ENCODE measurements at regions not wholly inside any gene's neighbourhood (a gene's known extent, or its start where the extent isn't known, plus 50 kb on each side); places are given as distances from the start of the nearest gene placed in this dataset.

- DNase-seq (ENCODE audit: low read depth), result no peak
- TF ChIP-seq CTCF (IDR thresholded peaks at IDR 0.05; ENCODE audit: control insufficient read depth, insufficient read depth, low read depth, low read length, missing control alignments), result no peak
- no peak overlapping the region for H3K4me3 ChIP-seq (ENCODE audit: control insufficient read depth, low read depth, low read length)
Measured at GRCh38 chr10:35758076-35758475, 116.0 kb upstream of the FZD8 start.

- no peak for TF ChIP-seq CTCF (IDR thresholded peaks at IDR 0.05; ENCODE audit: control insufficient read depth, insufficient read depth, low read depth, low read length, missing control alignments)
- no peak overlapping the region for H3K4me3 ChIP-seq (ENCODE audit: control insufficient read depth, low read depth, low read length)
- no peak for DNase-seq (ENCODE audit: low read depth)
Measured at GRCh38 chr10:35754519-35754918, 112.4 kb upstream of the FZD8 start.

- TF ChIP-seq CTCF (IDR thresholded peaks at IDR 0.05; ENCODE audit: control insufficient read depth, insufficient read depth, low read depth, low read length, missing control alignments), result no peak
- DNase-seq (ENCODE audit: low read depth), result no peak
- no peak overlapping the region for H3K4me3 ChIP-seq (ENCODE audit: control insufficient read depth, low read depth, low read length)
Measured at GRCh38 chr10:35752469-35753461, 110.7 kb upstream of the FZD8 start.

- TF ChIP-seq CTCF (IDR thresholded peaks at IDR 0.05; ENCODE audit: control insufficient read depth, insufficient read depth, low read depth, low read length, missing control alignments), result no peak
- DNase-seq (ENCODE audit: low read depth), result no peak
Measured at GRCh38 chr10:35751347-35751746, 109.3 kb upstream of the FZD8 start.

GRCh38 chr10:35749230-35749629 lies 107.1 kb upstream of the FZD8 start:
- no peak for TF ChIP-seq CTCF (IDR thresholded peaks at IDR 0.05; ENCODE audit: control insufficient read depth, insufficient read depth, low read depth, low read length, missing control alignments)
- DNase-seq (ENCODE audit: low read depth), result no peak
- H3K4me3 ChIP-seq (ENCODE audit: control insufficient read depth, low read depth, low read length), result no peak overlapping the region

More at GRCh38 chr10:35751347-35751746, 109.3 kb upstream of the FZD8 start:
- H3K4me3 ChIP-seq (ENCODE audit: control insufficient read depth, low read depth, low read length), result no peak overlapping the region

GRCh38 chr10:35745617-35746403 lies 103.7 kb upstream of the FZD8 start:
- no peak overlapping the region for H3K4me3 ChIP-seq (ENCODE audit: control insufficient read depth, low read depth, low read length)
- DNase-seq (ENCODE audit: low read depth), result no peak
- TF ChIP-seq CTCF (IDR thresholded peaks at IDR 0.05; ENCODE audit: control insufficient read depth, insufficient read depth, low read depth, low read length, missing control alignments), result no peak
